GM18951 (cell line): ENCODE measurements at regions not wholly inside any gene's neighbourhood (a gene's known extent, or its start where the extent isn't known, plus 50 kb on each side); places are given as distances from the start of the nearest gene placed in this dataset.

Experiments
- POLR2A ChIP-seq: IDR thresholded peaks from 4 replicates; pipeline ENCODE4 v1.6.1; 2011; ENCODE audit warnings: mild to moderate bottlenecking; ENCODE audit not compliant: insufficient read length, insufficient read depth; ENCODE audit errors: extremely low read depth
- in situ Hi-C: fragments of 300-500 bp; cut with MboI; formaldehyde crosslinking; loops from one replicate; pipeline ENCODE4 v1.12.0; 2022; ENCODE audit warnings: low sequenced_read_pairs, mixed read lengths, inconsistent platforms; ENCODE audit not compliant: unreplicated experiment

- in situ Hi-C loops, result no loop called here
- no peak for TF ChIP-seq POLR2A
These were observed 481.5 kb upstream of the KLF6 start for GRCh38 chr10:4266416-4267085.

- in situ Hi-C loops, result no loop called here
- no peak for TF ChIP-seq POLR2A
These were observed 481.0 kb upstream of the KLF6 start for GRCh38 chr10:4265964-4266363.

- in situ Hi-C loops, result no loop called here
- TF ChIP-seq POLR2A, result no peak
These were observed 479.3 kb upstream of the KLF6 start for GRCh38 chr10:4264209-4264865.

- in situ Hi-C loops, result no loop called here
- TF ChIP-seq POLR2A, result no peak
These were observed 478.6 kb upstream of the KLF6 start for GRCh38 chr10:4263601-4263921.

GRCh38 chr10:4262870-4263600 lies 478.0 kb upstream of the KLF6 start:
- TF ChIP-seq POLR2A, result no peak
- in situ Hi-C loops, result no loop called here

- TF ChIP-seq POLR2A, result no peak
- in situ Hi-C loops, result no loop called here
These were observed 477.4 kb upstream of the KLF6 start for GRCh38 chr10:4262449-4262848.

GRCh38 chr10:4260483-4261124 lies 475.6 kb upstream of the KLF6 start:
- in situ Hi-C loops, result no loop called here
- TF ChIP-seq POLR2A, result no peak

- TF ChIP-seq POLR2A, result no peak
- in situ Hi-C loops, result no loop called here
These were observed 473.0 kb upstream of the KLF6 start for GRCh38 chr10:4257939-4258465.

GRCh38 chr10:4256971-4257370 lies 472.0 kb upstream of the KLF6 start:
- in situ Hi-C loops, result no loop called here
- no peak for TF ChIP-seq POLR2A

GRCh38 chr10:4255751-4256150 lies 470.7 kb upstream of the KLF6 start:
- no peak for TF ChIP-seq POLR2A
- in situ Hi-C loops, result no loop called here

- in situ Hi-C loops, result no loop called here
- TF ChIP-seq POLR2A, result no peak
These were observed 469.3 kb upstream of the KLF6 start for GRCh38 chr10:4254101-4254994.

GRCh38 chr10:4252701-4253100 lies 467.7 kb upstream of the KLF6 start:
- in situ Hi-C loops, result no loop called here
- TF ChIP-seq POLR2A, result no peak

- TF ChIP-seq POLR2A, result no peak
- in situ Hi-C loops, result no loop called here
These were observed 465.5 kb upstream of the KLF6 start for GRCh38 chr10:4250587-4250887.
